HCT116 (cell line): ENCODE measurements at regions not wholly inside any gene's neighbourhood (a gene's known extent, or its start where the extent isn't known, plus 50 kb on each side); places are given as distances from the start of the nearest gene placed in this dataset.

ENCODE experiments used
- ATAC-seq: fragments of 200-7000 bp; cut with Tn5 transposase; 2 replicates; pipeline ENCODE4 v1.9.1; 2020; ENCODE audit warnings: mild to moderate bottlenecking, moderate library complexity
- BruUV-seq: library from RNA; stranded (reverse); fragments of 400-500 nt; replicated peaks from 2 replicates; lab custom pipeline; 2021; lab: Mats Ljungman, UMichigan
- CTCF ChIA-PET: fragments of 300-600 bp; sonication (Branson Sonifier 250); formaldehyde crosslinking; loops from one replicate; lab custom pipeline; 2021; ENCODE audit warnings: antibody characterized with exemption; lab: Charles Lee
- POLR2A ChIA-PET: fragments of 300-600, 350-600 bp; sonication (Branson Sonifier 250); formaldehyde crosslinking; loops from one replicate; lab custom pipeline; 2021; ENCODE audit warnings: antibody characterized with exemption; lab: Charles Lee
- RAD21 ChIA-PET, 2 experiments: fragments of 300-600 bp; sonication (Branson Sonifier 250); formaldehyde crosslinking; loops; one replicate each; lab custom pipeline; 2023; ENCODE audit warnings: low total read pairs in 2 of 2; ENCODE audit not compliant: uncharacterized antibody in 2 of 2, unreplicated experiment in 2 of 2, low non-redundant PET in 1 of 2; lab: Charles Lee
- DNase-seq: peaks from one replicate; pipeline ENCODE4 v3.0.0-alpha.2; 2010; ENCODE audit warnings: low read depth, low spot score
- H2AFZ ChIP-seq: fragments of 200-600 bp; shearing (Covaris generic), sonication (generic); 2 replicates; pipeline ENCODE4 v1.6.1; 2017; ENCODE audit warnings: low read depth, mixed run types, mixed read lengths, antibody characterized with exemption, low read length; ENCODE audit not compliant: poor library complexity, severe bottlenecking
- H3K27ac ChIP-seq: 2 replicates; pipeline ENCODE4 v1.5.1; 2012; ENCODE audit warnings: low read depth, low read length
- H3K27me3 ChIP-seq: fragments of 200-600 bp; sonication (generic); 2 replicates; pipeline ENCODE4 v1.6.1; 2016; ENCODE audit warnings: mixed run types, low read length, mixed read lengths; ENCODE audit not compliant: insufficient read depth
- H3K36me3 ChIP-seq, 2 experiments: fragments of 200-500 bp in 1 of 2; fragments of 200-600 bp in 1 of 2; sonication (Bioruptor generic) in 1 of 2; sonication (generic) in 1 of 2; 2 replicates each; pipeline versions ENCODE4 v1.5.1 to v1.6.1; 2014 to 2016; ENCODE audit warnings: low read length in 2 of 2, inconsistent platforms in 1 of 2, mixed read lengths in 1 of 2, mixed run types in 1 of 2; ENCODE audit not compliant: insufficient read depth in 2 of 2, control insufficient read depth in 1 of 2
- H3K4me1 ChIP-seq, 2 experiments: fragments of 200-600 bp in 1 of 2; sonication (generic) in 1 of 2; 2 replicates each; pipeline versions ENCODE4 v1.5.1 to v1.6.1; 2012 to 2017; ENCODE audit warnings: low read length in 2 of 2, inconsistent platforms in 1 of 2, mild to moderate bottlenecking in 1 of 2, mixed read lengths in 1 of 2, mixed run types in 1 of 2, moderate library complexity in 1 of 2; ENCODE audit not compliant: insufficient read depth in 2 of 2, control insufficient read depth in 1 of 2
- H3K4me2 ChIP-seq: fragments of 200-600 bp; sonication (generic); 2 replicates; pipeline ENCODE4 v1.6.1; 2017; ENCODE audit warnings: mixed run types, low read length, mixed read lengths
- H3K4me3 ChIP-seq, 2 experiments: fragments of 200-600 bp in 1 of 2; sonication (generic) in 1 of 2; replicated peaks in 1 of 2; 2 replicates each; pipeline ENCODE4 v1.5.1; 2011 to 2016; ENCODE audit warnings: low read length in 2 of 2, control low read depth in 1 of 2, low read depth in 1 of 2, mild to moderate bottlenecking in 1 of 2, mixed read lengths in 1 of 2, mixed run types in 1 of 2
- H3K79me2 ChIP-seq: fragments of 200-600 bp; sonication (generic); 2 replicates; pipeline ENCODE4 v1.6.1; 2017; ENCODE audit warnings: mild to moderate bottlenecking, mixed run types, low read length, moderate library complexity, mixed read lengths; ENCODE audit not compliant: insufficient read depth
- H3K9ac ChIP-seq: fragments of 200-600 bp; sonication (generic); 2 replicates; pipeline ENCODE4 v1.6.1; 2016; ENCODE audit warnings: low read length, mixed read lengths
- H3K9me2 ChIP-seq: fragments of 200-600 bp; sonication (generic), shearing (Covaris generic); 2 replicates; pipeline ENCODE4 v1.6.1; 2017; ENCODE audit warnings: mixed run types, mild to moderate bottlenecking, moderate library complexity; ENCODE audit not compliant: insufficient read depth
- H3K9me3 ChIP-seq, 2 experiments: fragments of 200-500 bp in 1 of 2; fragments of 200-600 bp in 1 of 2; sonication (Bioruptor generic) in 1 of 2; sonication (generic) in 1 of 2; 2 replicates each; pipeline ENCODE4 v1.6.1; 2014 to 2017; ENCODE audit warnings: low read length in 2 of 2, mixed read lengths in 2 of 2, inconsistent platforms in 1 of 2, low read depth in 1 of 2, mild to moderate bottlenecking in 1 of 2, mixed run types in 1 of 2, moderate library complexity in 1 of 2; ENCODE audit not compliant: control insufficient read depth in 1 of 2, insufficient read depth in 1 of 2
- H4K20me1 ChIP-seq: fragments of 200-600 bp; sonication (generic), shearing (Covaris generic); 2 replicates; pipeline ENCODE4 v1.6.1; 2017; ENCODE audit warnings: mixed run types, mild to moderate bottlenecking, moderate library complexity; ENCODE audit not compliant: insufficient read depth
- ATF3 ChIP-seq: IDR thresholded peaks from 2 replicates; pipeline ENCODE4 v1.6.1; 2012
- CBX3 ChIP-seq: IDR thresholded peaks from 2 replicates; pipeline ENCODE4 v1.6.1; 2012; ENCODE audit warnings: low read depth
- CEBPB ChIP-seq: IDR thresholded peaks from 2 replicates; pipeline ENCODE4 v1.6.1; 2012; ENCODE audit warnings: low read depth
- CTCF ChIP-seq, 3 experiments: fragments of 200-600 bp in 1 of 3; sonication (generic) in 1 of 3; IDR thresholded peaks in 2 of 3; conservative IDR thresholded peaks in 1 of 3; 2 replicates each; pipeline ENCODE4 v1.5.1; 2012 to 2017; ENCODE audit warnings: low read depth in 2 of 3, low read length in 2 of 3, antibody characterized with exemption in 1 of 3, borderline replicate concordance in 1 of 3, control low read depth in 1 of 3, mild to moderate bottlenecking in 1 of 3, mixed read lengths in 1 of 3, mixed run types in 1 of 3, moderate library complexity in 1 of 3; ENCODE audit not compliant: insufficient read depth in 1 of 3
- ELF1 ChIP-seq: IDR thresholded peaks from 2 replicates; pipeline ENCODE4 v1.6.1; 2012; ENCODE audit warnings: low read depth, borderline replicate concordance
- EZH2 ChIP-seq: fragments of 200-600 bp; sonication (generic); IDR thresholded peaks from 2 replicates; pipeline ENCODE4 v1.6.1; 2017; ENCODE audit warnings: antibody characterized with exemption, mixed run types
- EZH2phosphoT487 ChIP-seq: fragments of 200-600 bp; IDR thresholded peaks from 2 replicates; pipeline ENCODE4 v1.6.1; 2018; ENCODE audit warnings: antibody characterized with exemption, borderline replicate concordance
- FOSL1 ChIP-seq: IDR thresholded peaks from 2 replicates; pipeline ENCODE4 v1.6.1; 2012; ENCODE audit warnings: low read depth
- JUND ChIP-seq: IDR thresholded peaks from 2 replicates; pipeline ENCODE4 v1.6.1; 2012
- MAX ChIP-seq: IDR thresholded peaks from 2 replicates; pipeline ENCODE4 v1.6.1; 2012
- POLR2A ChIP-seq: IDR thresholded peaks from 2 replicates; pipeline ENCODE4 v1.7.0; 2011; ENCODE audit warnings: borderline replicate concordance; ENCODE audit not compliant: insufficient read depth, insufficient read length; ENCODE audit errors: extremely low read depth
- POLR2AphosphoS5 ChIP-seq: IDR thresholded peaks from 2 replicates; pipeline ENCODE4 v1.6.1; 2011; ENCODE audit warnings: mild to moderate bottlenecking, low read depth, low read length, moderate library complexity
- RAD21 ChIP-seq: IDR thresholded peaks from 2 replicates; pipeline ENCODE4 v1.6.1; 2012; ENCODE audit warnings: low read depth, mild to moderate bottlenecking
- SIN3A ChIP-seq: IDR thresholded peaks from 2 replicates; pipeline ENCODE4 v1.6.1; 2012; ENCODE audit warnings: low read depth
- SP1 ChIP-seq: IDR thresholded peaks from 2 replicates; pipeline ENCODE4 v1.6.1; 2012; ENCODE audit warnings: low read depth
- SRF ChIP-seq: IDR thresholded peaks from 2 replicates; pipeline ENCODE4 v1.6.1; 2012; ENCODE audit warnings: low read depth
- TCF7L2 ChIP-seq: IDR thresholded peaks from 2 replicates; pipeline ENCODE4 v1.7.0; 2011; ENCODE audit warnings: borderline replicate concordance, inconsistent platforms; ENCODE audit not compliant: insufficient read depth, insufficient read length; ENCODE audit errors: extremely low read depth
- YY1 ChIP-seq: IDR thresholded peaks from 2 replicates; pipeline ENCODE4 v1.6.1; 2011; ENCODE audit warnings: low read length, low read depth, moderate library complexity, mild to moderate bottlenecking; ENCODE audit not compliant: insufficient replicate concordance; ENCODE audit errors: extremely low read depth
- ZBTB33 ChIP-seq: IDR thresholded peaks from 2 replicates; pipeline ENCODE4 v1.6.1; 2011; ENCODE audit warnings: mild to moderate bottlenecking, low read length, moderate library complexity; ENCODE audit not compliant: insufficient replicate concordance; ENCODE audit errors: extremely low read depth
- ZFX ChIP-seq: fragments of 450-650 bp; IDR thresholded peaks from 2 replicates; pipeline ENCODE4 v1.6.1; 2017
- intact Hi-C: fragments of 100-400 bp; cut with micrococcal nuclease; formaldehyde crosslinking; loops from 2 replicates; pipeline ENCODE4 v1.10.0; 2022

DNA sequence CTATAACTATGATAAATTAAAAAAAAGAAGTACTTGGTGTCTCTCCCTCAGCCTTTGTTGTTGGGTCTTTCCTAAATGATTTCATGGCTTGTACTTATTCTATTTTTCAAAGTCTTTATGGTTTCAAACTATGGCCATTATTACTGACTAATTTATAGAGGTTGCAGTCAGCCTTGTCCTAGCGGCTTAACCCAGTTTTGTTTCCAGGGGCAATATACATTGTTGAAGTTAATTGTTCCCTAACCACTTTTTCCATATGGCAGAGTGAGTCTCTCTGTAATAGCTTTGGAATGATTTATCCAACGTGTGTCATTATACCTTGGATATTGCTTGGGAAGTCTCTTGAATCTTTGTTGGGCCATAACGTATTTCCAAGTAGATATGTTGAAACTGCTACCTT lies 408.8 kb downstream of the HRH4 start:
- BruUV-seq: no TSS peak
- no peak for DNase-seq
- no peaks in the 10 kb centered on the region for H4K20me1 ChIP-seq
- ChIA-PET CTCF (no interaction called here), RAD21 (no interaction called here), POLR2A (no interaction called here)
- intact Hi-C loops: no loop called here
- peaks cover 18% of the 10 kb centered on the region for H3K27me3 ChIP-seq
- no peak overlapping the region for H3K4me2 ChIP-seq
- no peak overlapping the region for H3K27ac ChIP-seq
- H3K9me3 ChIP-seq: no peaks in the 10 kb centered on the region
- H3K9me2 ChIP-seq: no peaks in the 10 kb centered on the region
- ATAC-seq: no peak
- no peak overlapping the region for H3K9ac ChIP-seq
- no peak for TF ChIP-seq SRF
- TF ChIP-seq CEBPB: no peak
- no peak for TF ChIP-seq EZH2phosphoT487
- TF ChIP-seq SIN3A: no peak
- TF ChIP-seq CTCF (IDR thresholded peaks at IDR 0.05 in 2 of 3, conservative IDR thresholded peaks at IDR 0.05 in 1 of 3; ENCODE audit: borderline replicate concordance in 1 of 3, insufficient read depth in 1 of 3, low read depth in 2 of 3, low read length in 2 of 3): no peak
- no peak for TF ChIP-seq TCF7L2
- TF ChIP-seq FOSL1: no peak
- no peak for TF ChIP-seq ATF3
- TF ChIP-seq POLR2A: no peak
- no peak for TF ChIP-seq RAD21
- TF ChIP-seq JUND: no peak
- no peak for TF ChIP-seq POLR2AphosphoS5
- TF ChIP-seq CBX3: no peak
- no peak for TF ChIP-seq ZBTB33
- TF ChIP-seq MAX: no peak
- TF ChIP-seq ZFX: no peak
- no peak for TF ChIP-seq YY1
- TF ChIP-seq EZH2: no peak
- TF ChIP-seq ELF1: no peak
- TF ChIP-seq SP1: no peak
- no peaks in the 10 kb centered on the region for H3K79me2 ChIP-seq
- H3K4me1 ChIP-seq: no peaks in the 10 kb centered on the region
- H2AFZ ChIP-seq: no peak overlapping the region
- H3K36me3 ChIP-seq: no peaks in the 10 kb centered on the region
- H3K4me3 ChIP-seq: no peak overlapping the region
